ENCODE measurements at regions not wholly inside any gene's neighbourhood (a gene's known extent, or its start where the extent isn't known, plus 50 kb on each side); places are given as distances from the start of the nearest gene placed in this dataset.

DNA sequence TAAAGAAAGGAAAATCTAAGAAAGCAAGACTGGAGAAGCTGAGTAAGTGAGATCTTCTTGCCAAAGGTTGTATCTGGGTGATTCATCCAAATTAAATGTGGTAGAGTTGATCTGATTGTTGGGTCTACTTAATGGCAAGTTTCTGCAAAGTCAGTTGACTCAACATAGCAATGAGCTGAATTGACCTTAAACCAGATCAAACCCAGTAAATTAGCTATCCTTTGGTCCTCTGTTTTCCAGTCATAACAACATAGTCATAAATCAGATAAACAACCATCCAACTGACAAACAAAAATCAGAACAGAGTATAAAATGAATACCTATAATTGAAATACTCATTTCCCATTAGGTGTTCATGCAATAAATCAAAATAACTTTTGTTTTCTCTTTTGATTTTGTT is 142.6 kb upstream of the CFAP20DC start:
- TF ChIP-seq, protein P1, sequence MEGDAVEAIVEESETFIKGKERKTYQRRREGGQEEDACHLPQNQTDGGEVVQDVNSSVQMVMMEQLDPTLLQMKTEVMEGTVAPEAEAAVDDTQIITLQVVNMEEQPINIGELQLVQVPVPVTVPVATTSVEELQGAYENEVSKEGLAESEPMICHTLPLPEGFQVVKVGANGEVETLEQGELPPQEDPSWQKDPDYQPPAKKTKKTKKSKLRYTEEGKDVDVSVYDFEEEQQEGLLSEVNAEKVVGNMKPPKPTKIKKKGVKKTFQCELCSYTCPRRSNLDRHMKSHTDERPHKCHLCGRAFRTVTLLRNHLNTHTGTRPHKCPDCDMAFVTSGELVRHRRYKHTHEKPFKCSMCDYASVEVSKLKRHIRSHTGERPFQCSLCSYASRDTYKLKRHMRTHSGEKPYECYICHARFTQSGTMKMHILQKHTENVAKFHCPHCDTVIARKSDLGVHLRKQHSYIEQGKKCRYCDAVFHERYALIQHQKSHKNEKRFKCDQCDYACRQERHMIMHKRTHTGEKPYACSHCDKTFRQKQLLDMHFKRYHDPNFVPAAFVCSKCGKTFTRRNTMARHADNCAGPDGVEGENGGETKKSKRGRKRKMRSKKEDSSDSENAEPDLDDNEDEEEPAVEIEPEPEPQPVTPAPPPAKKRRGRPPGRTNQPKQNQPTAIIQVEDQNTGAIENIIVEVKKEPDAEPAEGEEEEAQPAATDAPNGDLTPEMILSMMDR (IDR thresholded peaks at IDR 0.05; ENCODE audit: poor library complexity, severe bottlenecking): no peak
- TF ChIP-seq EP300 (conservative IDR thresholded peaks at IDR 0.05; ENCODE audit: poor library complexity, severe bottlenecking) (no peak), EZH2 (IDR thresholded peaks at IDR 0.05; ENCODE audit: borderline replicate concordance, insufficient read depth, low read length, poor library complexity, severe bottlenecking) (no peak)
- TF ChIP-seq, protein P2, sequence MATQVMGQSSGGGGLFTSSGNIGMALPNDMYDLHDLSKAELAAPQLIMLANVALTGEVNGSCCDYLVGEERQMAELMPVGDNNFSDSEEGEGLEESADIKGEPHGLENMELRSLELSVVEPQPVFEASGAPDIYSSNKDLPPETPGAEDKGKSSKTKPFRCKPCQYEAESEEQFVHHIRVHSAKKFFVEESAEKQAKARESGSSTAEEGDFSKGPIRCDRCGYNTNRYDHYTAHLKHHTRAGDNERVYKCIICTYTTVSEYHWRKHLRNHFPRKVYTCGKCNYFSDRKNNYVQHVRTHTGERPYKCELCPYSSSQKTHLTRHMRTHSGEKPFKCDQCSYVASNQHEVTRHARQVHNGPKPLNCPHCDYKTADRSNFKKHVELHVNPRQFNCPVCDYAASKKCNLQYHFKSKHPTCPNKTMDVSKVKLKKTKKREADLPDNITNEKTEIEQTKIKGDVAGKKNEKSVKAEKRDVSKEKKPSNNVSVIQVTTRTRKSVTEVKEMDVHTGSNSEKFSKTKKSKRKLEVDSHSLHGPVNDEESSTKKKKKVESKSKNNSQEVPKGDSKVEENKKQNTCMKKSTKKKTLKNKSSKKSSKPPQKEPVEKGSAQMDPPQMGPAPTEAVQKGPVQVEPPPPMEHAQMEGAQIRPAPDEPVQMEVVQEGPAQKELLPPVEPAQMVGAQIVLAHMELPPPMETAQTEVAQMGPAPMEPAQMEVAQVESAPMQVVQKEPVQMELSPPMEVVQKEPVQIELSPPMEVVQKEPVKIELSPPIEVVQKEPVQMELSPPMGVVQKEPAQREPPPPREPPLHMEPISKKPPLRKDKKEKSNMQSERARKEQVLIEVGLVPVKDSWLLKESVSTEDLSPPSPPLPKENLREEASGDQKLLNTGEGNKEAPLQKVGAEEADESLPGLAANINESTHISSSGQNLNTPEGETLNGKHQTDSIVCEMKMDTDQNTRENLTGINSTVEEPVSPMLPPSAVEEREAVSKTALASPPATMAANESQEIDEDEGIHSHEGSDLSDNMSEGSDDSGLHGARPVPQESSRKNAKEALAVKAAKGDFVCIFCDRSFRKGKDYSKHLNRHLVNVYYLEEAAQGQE (IDR thresholded peaks at IDR 0.05; ENCODE audit: borderline replicate concordance): no peak

Data from neural cell (in vitro differentiated cells).